OCI-LY3 (cell line): ENCODE measurements at regions not wholly inside any gene's neighbourhood (a gene's known extent, or its start where the extent isn't known, plus 50 kb on each side); places are given as distances from the start of the nearest gene placed in this dataset.

Experiments used
- H2AFZ ChIP-seq: fragments of 200-600, 300-600 bp; shearing (Covaris generic); 2 replicates; pipeline ENCODE4 v1.6.0; 2014; ENCODE audit warnings: antibody characterized with exemption, low read depth, low read length
- H3K27ac ChIP-seq: fragments of 200-600, 300-600 bp; sonication (generic); 2 replicates; pipeline ENCODE4 v1.5.1; 2014; ENCODE audit warnings: mild to moderate bottlenecking, low read length, moderate library complexity, mixed read lengths
- H3K27me3 ChIP-seq: fragments of 200-600, 300-600 bp; sonication (generic); 2 replicates; pipeline ENCODE4 v1.6.1; 2014; ENCODE audit warnings: low read depth, low read length, mixed read lengths
- H3K36me3 ChIP-seq: fragments of 200-600, 300-600 bp; sonication (generic); replicated peaks from 2 replicates; pipeline ENCODE3; 2014; ENCODE audit warnings: low read depth, low read length, mixed read lengths
- H3K4me1 ChIP-seq: fragments of 300-600, 200-600 bp; sonication (generic); 2 replicates; pipeline ENCODE4 v1.6.1; 2014; ENCODE audit warnings: low read length, mixed read lengths
- H3K4me2 ChIP-seq: fragments of 200-600, 300-600 bp; sonication (generic); 2 replicates; pipeline ENCODE4 v1.6.1; 2014; ENCODE audit warnings: low read length, mixed read lengths
- H3K4me3 ChIP-seq: fragments of 300-600, 200-600 bp; sonication (generic); 2 replicates; pipeline ENCODE4 v1.5.1; 2014; ENCODE audit warnings: antibody characterized with exemption, mild to moderate bottlenecking, low read length, moderate library complexity
- H3K79me2 ChIP-seq: fragments of 300-600, 200-600 bp; shearing (Covaris generic); 2 replicates; pipeline ENCODE4 v1.6.1; 2014; ENCODE audit warnings: mild to moderate bottlenecking, low read length, mixed read lengths
- H3K9ac ChIP-seq: fragments of 300-600, 200-600 bp; shearing (Covaris generic); 2 replicates; pipeline ENCODE4 v1.6.0; 2014; ENCODE audit warnings: mild to moderate bottlenecking, low read length, moderate library complexity
- H3K9me3 ChIP-seq: fragments of 200-600, 300-600 bp; shearing (Covaris generic); 2 replicates; pipeline ENCODE4 v1.6.1; 2014; ENCODE audit warnings: low read length, mixed read lengths; ENCODE audit not compliant: insufficient read depth
- H4K20me1 ChIP-seq: fragments of 200-600, 300-600 bp; sonication (generic); 2 replicates; pipeline ENCODE4 v1.6.1; 2016; ENCODE audit warnings: low read length, mixed read lengths; ENCODE audit not compliant: insufficient read depth
- CTCF ChIP-seq: fragments of 200-600, 300-600 bp; sonication (generic); IDR thresholded peaks from 2 replicates; pipeline ENCODE4 v1.5.1; 2014; ENCODE audit warnings: antibody characterized with exemption, low read length, low read depth
- EZH2phosphoT487 ChIP-seq: fragments of 200-600 bp; shearing (Covaris generic); IDR thresholded peaks from 2 replicates; pipeline ENCODE4 v1.6.1; 2018; ENCODE audit warnings: antibody characterized with exemption, mixed run types, low read depth

- H4K20me1 ChIP-seq, result no peaks in the 10 kb centered on the region
- no peak overlapping the region for H3K4me3 ChIP-seq
- no peaks in the 10 kb centered on the region for H3K9me3 ChIP-seq
- TF ChIP-seq CTCF (no peak), EZH2phosphoT487 (no peak)
- H2AFZ ChIP-seq, result no peak overlapping the region
- H3K36me3 ChIP-seq, result no peaks in the 10 kb centered on the region
- peaks cover 13% of the 10 kb centered on the region for H3K27me3 ChIP-seq
- no peak overlapping the region for H3K4me2 ChIP-seq
- no peak overlapping the region for H3K9ac ChIP-seq
- H3K4me1 ChIP-seq, result peaks cover 7% of the 10 kb centered on the region
- no peak overlapping the region for H3K27ac ChIP-seq
- no peaks in the 10 kb centered on the region for H3K79me2 ChIP-seq
Measured at GRCh38 chr6:3551716-3552511, 95.1 kb upstream of the SLC22A23 start.

- Histone ChIP-seq H4K20me1 (no peaks in the 10 kb centered on the region), H3K4me1 (peaks cover 7% of the 10 kb centered on the region), H3K4me2 (no peak overlapping the region), H3K27ac (no peak overlapping the region), H3K27me3 (peaks cover 9% of the 10 kb centered on the region), H2AFZ (no peak overlapping the region), H3K9me3 (no peaks in the 10 kb centered on the region), H3K79me2 (no peaks in the 10 kb centered on the region), H3K4me3 (no peak overlapping the region), H3K9ac (no peak overlapping the region), H3K36me3 (no peaks in the 10 kb centered on the region)
- no peak for TF ChIP-seq CTCF
- TF ChIP-seq EZH2phosphoT487, result no peak
Measured at GRCh38 chr6:3549314-3549940, 92.6 kb upstream of the SLC22A23 start.

- Histone ChIP-seq H3K9me3 (no peaks in the 10 kb centered on the region), H3K79me2 (no peaks in the 10 kb centered on the region), H3K27ac (no peak overlapping the region), H2AFZ (no peak overlapping the region), H3K4me2 (no peak overlapping the region), H3K9ac (no peak overlapping the region), H3K4me3 (no peak overlapping the region), H3K4me1 (no peaks in the 10 kb centered on the region), H3K36me3 (no peaks in the 10 kb centered on the region), H4K20me1 (no peaks in the 10 kb centered on the region), H3K27me3 (no peaks in the 10 kb centered on the region)
- TF ChIP-seq EZH2phosphoT487, result no peak
- no peak for TF ChIP-seq CTCF
Measured at GRCh38 chr6:3546121-3546520, 89.3 kb upstream of the SLC22A23 start.

GRCh38 chr6:3545156-3545555 lies 88.3 kb upstream of the SLC22A23 start:
- Histone ChIP-seq H4K20me1 (no peaks in the 10 kb centered on the region), H3K4me3 (no peak overlapping the region), H3K9ac (no peak overlapping the region), H3K4me1 (no peaks in the 10 kb centered on the region), H3K4me2 (no peak overlapping the region), H3K9me3 (no peaks in the 10 kb centered on the region), H3K27me3 (no peaks in the 10 kb centered on the region), H3K36me3 (no peaks in the 10 kb centered on the region), H2AFZ (no peak overlapping the region), H3K79me2 (no peaks in the 10 kb centered on the region), H3K27ac (no peak overlapping the region)
- no peak for TF ChIP-seq CTCF
- no peak for TF ChIP-seq EZH2phosphoT487
